Epithelial cell of esophagus (primary cell): ENCODE measurements at regions not wholly inside any gene's neighbourhood (a gene's known extent, or its start where the extent isn't known, plus 50 kb on each side); places are given as distances from the start of the nearest gene placed in this dataset.

Experiments used
- DNase-seq: peaks from one replicate; pipeline ENCODE4 v3.0.0; 2010; ENCODE audit warnings: low read depth
- H3K4me3 ChIP-seq: 2 replicates; pipeline ENCODE4 v1.5.1; 2011; ENCODE audit warnings: mild to moderate bottlenecking, low read length, control low read depth
- CTCF ChIP-seq: IDR thresholded peaks from 2 replicates; pipeline ENCODE4 v1.5.1; 2011; ENCODE audit warnings: low read depth, mild to moderate bottlenecking, low read length, control low read depth, inconsistent platforms; ENCODE audit not compliant: insufficient read depth; ENCODE audit errors: missing control alignments

- TF ChIP-seq CTCF: no peak
- no peak overlapping the region for H3K4me3 ChIP-seq
- DNase-seq: no peak
Measured at GRCh38 chr7:340979-341694, 51.2 kb downstream of the FOXL3 start.

- no peak overlapping the region for H3K4me3 ChIP-seq
- no peak for DNase-seq
- TF ChIP-seq CTCF: no peak
Measured at GRCh38 chr7:341841-342638, 52.1 kb downstream of the FOXL3 start.

DNA sequence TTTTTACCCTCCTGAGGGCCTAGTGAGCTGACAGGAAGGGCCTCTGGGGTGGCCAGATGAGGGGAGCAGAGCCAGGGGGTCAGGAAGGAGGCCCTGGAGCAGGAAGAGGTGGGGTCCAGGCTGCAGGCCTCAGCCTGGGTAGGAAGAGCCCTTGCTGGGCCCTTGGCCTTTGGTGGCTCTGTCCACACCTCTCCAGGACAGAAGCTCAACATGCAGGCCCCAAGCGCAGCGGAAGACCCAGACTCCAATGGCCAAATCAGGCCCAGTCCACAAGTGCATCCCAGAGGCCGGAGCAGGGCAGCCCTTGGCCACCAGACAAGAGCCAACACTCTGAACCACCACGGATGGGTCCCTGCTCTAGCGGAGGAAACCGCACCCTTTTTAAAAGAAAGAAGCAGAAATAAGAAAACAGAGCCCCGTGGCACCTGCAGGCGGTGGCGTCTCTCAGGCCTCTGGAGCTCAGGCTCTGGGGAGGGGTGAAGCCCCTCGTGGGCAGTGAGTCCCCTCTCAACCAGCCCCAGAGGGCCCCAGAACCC, 52.8 kb downstream of the FOXL3 start:
- no peak overlapping the region for H3K4me3 ChIP-seq
- no peak for TF ChIP-seq CTCF
- DNase-seq: no peak

- no peak for DNase-seq
- H3K4me3 ChIP-seq: no peak overlapping the region
- no peak for TF ChIP-seq CTCF
Measured at GRCh38 chr7:343227-343822, 53.4 kb downstream of the FOXL3 start.

- no peak for DNase-seq
- no peak for TF ChIP-seq CTCF
- no peak overlapping the region for H3K4me3 ChIP-seq
Measured at GRCh38 chr7:343864-344607, 54.1 kb downstream of the FOXL3 start.

DNA sequence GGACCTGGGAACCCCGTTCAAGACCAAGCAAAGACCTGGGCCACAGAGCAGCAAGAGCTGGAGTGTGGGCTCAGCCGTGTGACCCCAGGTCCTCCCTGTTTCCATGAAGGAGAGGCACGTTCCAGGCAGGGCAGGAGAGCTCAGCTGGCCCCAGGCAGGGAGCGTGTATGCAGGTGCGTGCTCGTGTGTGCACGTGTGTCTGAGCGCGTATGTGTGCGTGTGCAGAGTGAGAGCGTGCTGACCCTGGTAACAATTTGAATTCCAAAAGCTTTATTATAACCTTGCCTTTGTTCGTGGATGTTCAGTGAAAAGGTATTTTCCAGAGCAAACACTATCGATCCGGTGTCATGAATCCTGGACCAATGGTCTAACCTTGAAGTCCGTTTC, 54.6 kb downstream of the FOXL3 start:
- DNase-seq: no peak
- no peak for TF ChIP-seq CTCF
- H3K4me3 ChIP-seq: no peak overlapping the region
